H9 (cell line): ENCODE measurements at regions not wholly inside any gene's neighbourhood (a gene's known extent, or its start where the extent isn't known, plus 50 kb on each side); places are given as distances from the start of the nearest gene placed in this dataset.

ENCODE experiments used
- DNase-seq: peaks from one replicate; pipeline ENCODE4 v3.0.0-alpha.2; 2017
- H2AFZ ChIP-seq: one replicate; pipeline ENCODE4 v1.6.1; 2013; ENCODE audit warnings: mild to moderate bottlenecking, low read length, control low read depth, moderate library complexity
- H2AK5ac ChIP-seq: 2 replicates; pipeline ENCODE4 v1.6.1; 2013; ENCODE audit warnings: low read length, control low read depth, mixed read lengths; ENCODE audit not compliant: insufficient read length
- H2BK120ac ChIP-seq: one replicate; pipeline ENCODE4 v1.6.1; 2013; ENCODE audit warnings: low read depth, mild to moderate bottlenecking, low read length, control low read depth, inconsistent platforms; ENCODE audit not compliant: poor library complexity, severe bottlenecking
- H2BK12ac ChIP-seq: 2 replicates; pipeline ENCODE4 v1.6.1; 2013; ENCODE audit warnings: low read length, control low read depth, mixed read lengths, low read depth; ENCODE audit not compliant: insufficient read length
- H2BK15ac ChIP-seq: 2 replicates; pipeline ENCODE4 v1.6.1; 2013; ENCODE audit warnings: low read depth, low read length, control low read depth
- H2BK20ac ChIP-seq: one replicate; pipeline ENCODE4 v1.6.1; 2013; ENCODE audit warnings: low read depth, mild to moderate bottlenecking, low read length, control low read depth, inconsistent platforms; ENCODE audit not compliant: poor library complexity, severe bottlenecking
- H2BK5ac ChIP-seq: 2 replicates; pipeline ENCODE4 v1.6.1; 2013; ENCODE audit warnings: low read length, control low read depth, mixed read lengths; ENCODE audit not compliant: insufficient read length
- H3K14ac ChIP-seq: 2 replicates; pipeline ENCODE4 v1.6.1; 2013; ENCODE audit warnings: low read length, control low read depth; ENCODE audit not compliant: insufficient read depth
- H3K18ac ChIP-seq: 2 replicates; pipeline ENCODE4 v1.6.1; 2013; ENCODE audit warnings: low read depth, mild to moderate bottlenecking, mixed read lengths, low read length, control low read depth; ENCODE audit not compliant: insufficient read length
- H3K23ac ChIP-seq: 2 replicates; pipeline ENCODE4 v1.6.1; 2013; ENCODE audit warnings: low read length, control low read depth, mixed read lengths, low read depth; ENCODE audit not compliant: insufficient read length
- H3K23me2 ChIP-seq: 2 replicates; pipeline ENCODE4 v1.6.1; 2013; ENCODE audit warnings: low read depth, mild to moderate bottlenecking, mixed read lengths, low read length, control low read depth; ENCODE audit not compliant: insufficient read length, poor library complexity, severe bottlenecking
- H3K27ac ChIP-seq: 2 replicates; pipeline ENCODE4 v1.5.1; 2013; ENCODE audit warnings: low read length, control low read depth, mixed read lengths, low read depth; ENCODE audit not compliant: insufficient read length
- H3K27me3 ChIP-seq: 2 replicates; pipeline ENCODE4 v1.6.1; 2013; ENCODE audit warnings: low read length, control low read depth, inconsistent platforms; ENCODE audit not compliant: insufficient read depth
- H3K4ac ChIP-seq: 2 replicates; pipeline ENCODE4 v1.6.1; 2013; ENCODE audit warnings: low read depth, mild to moderate bottlenecking, control low read depth, inconsistent platforms, low read length, moderate library complexity
- H3K4me1 ChIP-seq: 2 replicates; pipeline ENCODE4 v1.6.1; 2013; ENCODE audit warnings: low read length, control low read depth, inconsistent platforms; ENCODE audit not compliant: insufficient read depth
- H3K4me2 ChIP-seq: 2 replicates; pipeline ENCODE4 v1.6.1; 2013; ENCODE audit warnings: low read length, control low read depth, mixed read lengths; ENCODE audit not compliant: insufficient read length, insufficient read depth
- H3K56ac ChIP-seq: 2 replicates; pipeline ENCODE4 v1.6.1; 2013; ENCODE audit warnings: low read depth, mild to moderate bottlenecking, mixed read lengths, low read length, control low read depth; ENCODE audit not compliant: insufficient read length
- H3K79me1 ChIP-seq: 2 replicates; pipeline ENCODE4 v1.6.1; 2013; ENCODE audit warnings: low read depth, mild to moderate bottlenecking, moderate library complexity, low read length, control low read depth, inconsistent platforms; ENCODE audit not compliant: insufficient read depth, poor library complexity, severe bottlenecking
- H3K79me2 ChIP-seq: 2 replicates; pipeline ENCODE4 v1.6.1; 2013; ENCODE audit warnings: low read length, control low read depth, inconsistent platforms; ENCODE audit not compliant: insufficient read depth
- H3K9ac ChIP-seq: 2 replicates; pipeline ENCODE4 v1.6.1; 2013; ENCODE audit warnings: low read length, control low read depth, mixed read lengths; ENCODE audit not compliant: insufficient read length; ENCODE audit errors: extremely low read depth
- H3K9me3 ChIP-seq: one replicate; pipeline ENCODE4 v1.6.1; 2013; ENCODE audit warnings: low read depth, low read length, inconsistent platforms; ENCODE audit not compliant: control insufficient read depth
- H3T11ph ChIP-seq: one replicate; pipeline ENCODE4 v1.6.1; 2013; ENCODE audit warnings: mild to moderate bottlenecking, low read length, control low read depth, inconsistent platforms
- H4K20me1 ChIP-seq: one replicate; pipeline ENCODE4 v1.6.1; 2013; ENCODE audit not compliant: control insufficient read depth, insufficient read length, insufficient read depth
- H4K5ac ChIP-seq: 2 replicates; pipeline ENCODE4 v1.6.1; 2013; ENCODE audit warnings: low read depth, mild to moderate bottlenecking, mixed read lengths, low read length, control low read depth; ENCODE audit not compliant: insufficient read length
- H4K8ac ChIP-seq: replicated peaks from 2 replicates; pipeline ENCODE4 v1.6.1; 2013; ENCODE audit warnings: low read length, control low read depth, mixed read lengths, low read depth; ENCODE audit not compliant: insufficient read length
- H4K91ac ChIP-seq: 2 replicates; pipeline ENCODE4 v1.6.1; 2013; ENCODE audit warnings: low read depth, mild to moderate bottlenecking, moderate library complexity, mixed read lengths, low read length, control low read depth; ENCODE audit not compliant: insufficient read length
- H3K27ac Mint-ChIP-seq, 3 experiments: 2 replicates in 2 of 3; 3 replicates in 1 of 3; pipeline ENCODE4 v1.8.0; 2020 to 2021; ENCODE audit warnings: mixed read lengths in 3 of 3, mild to moderate bottlenecking in 1 of 3, moderate library complexity in 1 of 3
- H3K27me3 Mint-ChIP-seq: 2 replicates; pipeline ENCODE4 v1.8.0; 2021; ENCODE audit warnings: low read depth, mild to moderate bottlenecking, moderate library complexity, mixed read lengths
- H3K36me3 Mint-ChIP-seq, 3 experiments: 2 replicates in 2 of 3; 3 replicates in 1 of 3; pipeline ENCODE4 v1.8.0; 2020 to 2021; ENCODE audit warnings: low read depth in 3 of 3, mixed read lengths in 3 of 3; ENCODE audit not compliant: insufficient read depth in 1 of 3
- H3K4me1 Mint-ChIP-seq, 2 experiments: 2 replicates each; pipeline ENCODE4 v1.8.0; 2020; ENCODE audit warnings: mixed read lengths in 2 of 2
- H3K4me3 Mint-ChIP-seq, 2 experiments: 2 replicates in 1 of 2; 3 replicates in 1 of 2; pipeline ENCODE4 v1.8.0; 2020 to 2021; ENCODE audit warnings: mild to moderate bottlenecking in 2 of 2, mixed read lengths in 2 of 2, moderate library complexity in 1 of 2
- H3K9me3 Mint-ChIP-seq, 2 experiments: 2 replicates in 1 of 2; 3 replicates in 1 of 2; pipeline ENCODE4 v1.8.0; 2020; ENCODE audit warnings: mild to moderate bottlenecking in 2 of 2, mixed read lengths in 2 of 2, moderate library complexity in 1 of 2
- TF ChIP-seq, protein P1 (sequence below): fragments of 200-600 bp; sonication (generic); conservative IDR thresholded peaks from 3 replicates; pipeline ENCODE4 v1.8.0; 2021; ENCODE audit warnings: antibody characterized with exemption, mild to moderate bottlenecking

DNA sequence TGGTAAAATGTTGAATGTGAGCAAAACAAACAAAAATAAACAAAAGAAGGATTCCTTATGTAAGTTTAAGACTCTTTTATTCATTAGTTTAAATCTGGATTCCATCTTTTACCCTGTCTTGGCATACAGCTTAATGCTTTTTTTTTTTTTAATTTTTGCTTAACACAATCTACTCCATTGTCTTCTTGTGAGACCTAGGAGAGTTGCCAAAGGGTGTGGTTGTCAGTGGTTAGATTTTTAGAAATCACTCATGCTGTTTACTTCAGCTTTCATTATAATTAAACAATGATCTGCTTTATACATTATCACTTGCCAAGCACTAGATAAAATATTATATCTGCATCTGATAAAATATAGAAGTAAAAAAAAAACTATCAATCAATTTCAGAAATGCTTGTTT is 77.7 kb upstream of the KITLG start:
- no peak overlapping the region for H3K4ac ChIP-seq
- H3K9me3 Mint-ChIP-seq: peaks cover 0 to 4% of the 10 kb centered on the region in 2 experiments; a peak in 1 of 5 replicates
- no peak overlapping the region for H2BK20ac ChIP-seq
- H3K27ac Mint-ChIP-seq: no peak overlapping the region
- H3K9ac ChIP-seq: no peak overlapping the region
- H3K79me1 ChIP-seq: no peaks in the 10 kb centered on the region
- H3K4me1 Mint-ChIP-seq: peaks cover 0 to 4% of the 10 kb centered on the region in 2 experiments; a peak in 1 of 4 replicates
- no peak overlapping the region for H3K18ac ChIP-seq
- H3K4me3 Mint-ChIP-seq: no peak overlapping the region
- no peaks in the 10 kb centered on the region for H3K9me3 ChIP-seq
- H3K23me2 ChIP-seq: no peaks in the 10 kb centered on the region
- H3K4me2 ChIP-seq: no peak overlapping the region
- no peak for DNase-seq
- no peak overlapping the region for H3K14ac ChIP-seq
- H3K27ac ChIP-seq: no peak overlapping the region
- H4K20me1 ChIP-seq: no peaks in the 10 kb centered on the region
- H3K27me3 ChIP-seq: no peaks in the 10 kb centered on the region
- no peaks in the 10 kb centered on the region for H3K36me3 Mint-ChIP-seq
- no peaks in the 10 kb centered on the region for H3K27me3 Mint-ChIP-seq
- H4K91ac ChIP-seq: no peak overlapping the region
- H2AK5ac ChIP-seq: no peak overlapping the region
- no peak overlapping the region for H2AFZ ChIP-seq
- TF ChIP-seq, protein P1, sequence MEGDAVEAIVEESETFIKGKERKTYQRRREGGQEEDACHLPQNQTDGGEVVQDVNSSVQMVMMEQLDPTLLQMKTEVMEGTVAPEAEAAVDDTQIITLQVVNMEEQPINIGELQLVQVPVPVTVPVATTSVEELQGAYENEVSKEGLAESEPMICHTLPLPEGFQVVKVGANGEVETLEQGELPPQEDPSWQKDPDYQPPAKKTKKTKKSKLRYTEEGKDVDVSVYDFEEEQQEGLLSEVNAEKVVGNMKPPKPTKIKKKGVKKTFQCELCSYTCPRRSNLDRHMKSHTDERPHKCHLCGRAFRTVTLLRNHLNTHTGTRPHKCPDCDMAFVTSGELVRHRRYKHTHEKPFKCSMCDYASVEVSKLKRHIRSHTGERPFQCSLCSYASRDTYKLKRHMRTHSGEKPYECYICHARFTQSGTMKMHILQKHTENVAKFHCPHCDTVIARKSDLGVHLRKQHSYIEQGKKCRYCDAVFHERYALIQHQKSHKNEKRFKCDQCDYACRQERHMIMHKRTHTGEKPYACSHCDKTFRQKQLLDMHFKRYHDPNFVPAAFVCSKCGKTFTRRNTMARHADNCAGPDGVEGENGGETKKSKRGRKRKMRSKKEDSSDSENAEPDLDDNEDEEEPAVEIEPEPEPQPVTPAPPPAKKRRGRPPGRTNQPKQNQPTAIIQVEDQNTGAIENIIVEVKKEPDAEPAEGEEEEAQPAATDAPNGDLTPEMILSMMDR: no peak
- no peak overlapping the region for H4K5ac ChIP-seq
- H3K23ac ChIP-seq: no peak overlapping the region
- H2BK15ac ChIP-seq: no peak overlapping the region
- no peak overlapping the region for H2BK120ac ChIP-seq
- H3K56ac ChIP-seq: no peak overlapping the region
- H4K8ac ChIP-seq: no peak overlapping the region
- no peak overlapping the region for H2BK5ac ChIP-seq
- H3K79me2 ChIP-seq: no peaks in the 10 kb centered on the region
- no peak overlapping the region for H2BK12ac ChIP-seq
- H3K4me1 ChIP-seq: no peaks in the 10 kb centered on the region
- no peak overlapping the region for H3T11ph ChIP-seq
